DND-41 (cell line): ENCODE measurements at regions not wholly inside any gene's neighbourhood (a gene's known extent, or its start where the extent isn't known, plus 50 kb on each side); places are given as distances from the start of the nearest gene placed in this dataset.

ENCODE experiments used
- ATAC-seq: fragments of 200-7000 bp; cut with Tn5 transposase; 3 replicates; pipeline ENCODE4 v1.9.1; 2021; ENCODE audit warnings: low read depth; ENCODE audit not compliant: insufficient read depth
- DNase-seq: peaks from one replicate; pipeline ENCODE4 v3.0.0-alpha.2; 2020
- H2AFZ ChIP-seq: 2 replicates; pipeline ENCODE4 v1.6.0; 2012; ENCODE audit warnings: low read depth, low read length
- H3K27ac ChIP-seq: 2 replicates; pipeline ENCODE4 v1.5.1; 2012; ENCODE audit warnings: low read length, inconsistent platforms
- H3K27me3 ChIP-seq: fragments of 200-600 bp; sonication (generic); 2 replicates; pipeline ENCODE4 v1.6.0; 2012; ENCODE audit warnings: low read length, mild to moderate bottlenecking, inconsistent platforms; ENCODE audit not compliant: insufficient read depth, poor library complexity
- H3K36me3 ChIP-seq: 2 replicates; pipeline ENCODE4 v1.5.1; 2012; ENCODE audit warnings: low read length, inconsistent platforms; ENCODE audit not compliant: insufficient read depth
- H3K4me1 ChIP-seq: 2 replicates; pipeline ENCODE4 v1.5.1; 2012; ENCODE audit warnings: mild to moderate bottlenecking, low read length; ENCODE audit not compliant: insufficient read depth
- H3K4me2 ChIP-seq: 2 replicates; pipeline ENCODE4 v1.6.0; 2012; ENCODE audit warnings: mild to moderate bottlenecking, moderate library complexity, low read length, inconsistent platforms; ENCODE audit not compliant: insufficient read depth
- H3K4me3 ChIP-seq, 2 experiments: fragments of 200-600 bp in 1 of 2; shearing (Covaris generic) in 1 of 2; 2 replicates each; pipeline ENCODE4 v1.5.1; 2012 to 2016; ENCODE audit warnings: inconsistent platforms in 2 of 2, low read length in 2 of 2, mild to moderate bottlenecking in 2 of 2, low read depth in 1 of 2, moderate library complexity in 1 of 2
- H3K79me2 ChIP-seq: 2 replicates; pipeline ENCODE4 v1.6.0; 2012; ENCODE audit warnings: low read length, inconsistent platforms; ENCODE audit not compliant: insufficient read depth
- H3K9ac ChIP-seq: 2 replicates; pipeline ENCODE4 v1.6.0; 2012; ENCODE audit warnings: low read depth, mild to moderate bottlenecking, inconsistent platforms, low read length, moderate library complexity
- H3K9me3 ChIP-seq: 2 replicates; pipeline ENCODE4 v1.5.1; 2012; ENCODE audit warnings: low read length, moderate library complexity, mild to moderate bottlenecking, inconsistent platforms; ENCODE audit not compliant: insufficient read depth, severe bottlenecking
- H4K20me1 ChIP-seq: 2 replicates; pipeline ENCODE4 v1.6.0; 2012; ENCODE audit warnings: low read length; ENCODE audit not compliant: insufficient read depth
- EZH2 ChIP-seq: IDR thresholded peaks from 3 replicates; pipeline ENCODE4 v1.6.1; 2012; ENCODE audit warnings: borderline replicate concordance, low read depth, mild to moderate bottlenecking, moderate library complexity, low read length, inconsistent platforms; ENCODE audit not compliant: severe bottlenecking
- TF ChIP-seq, protein P1 (sequence below): IDR thresholded peaks from 2 replicates; pipeline ENCODE4 v1.5.1; 2012; ENCODE audit warnings: borderline replicate concordance, low read length, moderate library complexity, mild to moderate bottlenecking; ENCODE audit not compliant: poor library complexity, severe bottlenecking; ENCODE audit errors: extremely low read depth

DNA sequence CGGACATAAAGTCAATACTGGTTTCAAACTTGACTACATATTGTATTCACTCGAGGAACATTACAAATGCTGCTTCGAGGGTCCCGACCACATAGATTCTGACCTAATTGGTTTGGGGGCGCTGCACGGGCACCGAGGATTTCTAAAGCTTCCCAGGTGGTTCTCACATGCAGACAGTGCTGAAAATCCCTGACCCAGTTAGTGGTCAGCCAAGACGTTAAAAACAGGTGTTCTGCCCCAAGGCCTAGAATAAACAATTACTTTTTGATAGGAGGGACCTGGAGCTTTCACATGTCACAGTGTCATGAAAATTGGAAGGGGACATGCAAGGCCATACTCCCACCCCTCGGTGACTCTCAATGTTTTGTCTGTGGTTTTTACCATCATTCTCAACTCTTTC lies 368.9 kb downstream of the RNF144A start:
- ATAC-seq (no peak), DNase-seq (no peak)
- Histone ChIP-seq H3K9me3 (no peaks in the 10 kb centered on the region), H3K4me3 (no peak overlapping the region), H3K9ac (no peak overlapping the region), H4K20me1 (no peaks in the 10 kb centered on the region), H3K4me1 (no peaks in the 10 kb centered on the region), H3K27me3 (no peaks in the 10 kb centered on the region), H3K36me3 (no peaks in the 10 kb centered on the region), H2AFZ (no peak overlapping the region), H3K4me2 (no peak overlapping the region), H3K27ac (no peak overlapping the region), H3K79me2 (no peaks in the 10 kb centered on the region)
- TF ChIP-seq, protein P1, sequence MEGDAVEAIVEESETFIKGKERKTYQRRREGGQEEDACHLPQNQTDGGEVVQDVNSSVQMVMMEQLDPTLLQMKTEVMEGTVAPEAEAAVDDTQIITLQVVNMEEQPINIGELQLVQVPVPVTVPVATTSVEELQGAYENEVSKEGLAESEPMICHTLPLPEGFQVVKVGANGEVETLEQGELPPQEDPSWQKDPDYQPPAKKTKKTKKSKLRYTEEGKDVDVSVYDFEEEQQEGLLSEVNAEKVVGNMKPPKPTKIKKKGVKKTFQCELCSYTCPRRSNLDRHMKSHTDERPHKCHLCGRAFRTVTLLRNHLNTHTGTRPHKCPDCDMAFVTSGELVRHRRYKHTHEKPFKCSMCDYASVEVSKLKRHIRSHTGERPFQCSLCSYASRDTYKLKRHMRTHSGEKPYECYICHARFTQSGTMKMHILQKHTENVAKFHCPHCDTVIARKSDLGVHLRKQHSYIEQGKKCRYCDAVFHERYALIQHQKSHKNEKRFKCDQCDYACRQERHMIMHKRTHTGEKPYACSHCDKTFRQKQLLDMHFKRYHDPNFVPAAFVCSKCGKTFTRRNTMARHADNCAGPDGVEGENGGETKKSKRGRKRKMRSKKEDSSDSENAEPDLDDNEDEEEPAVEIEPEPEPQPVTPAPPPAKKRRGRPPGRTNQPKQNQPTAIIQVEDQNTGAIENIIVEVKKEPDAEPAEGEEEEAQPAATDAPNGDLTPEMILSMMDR: no peak
- no peak for TF ChIP-seq EZH2

DNA sequence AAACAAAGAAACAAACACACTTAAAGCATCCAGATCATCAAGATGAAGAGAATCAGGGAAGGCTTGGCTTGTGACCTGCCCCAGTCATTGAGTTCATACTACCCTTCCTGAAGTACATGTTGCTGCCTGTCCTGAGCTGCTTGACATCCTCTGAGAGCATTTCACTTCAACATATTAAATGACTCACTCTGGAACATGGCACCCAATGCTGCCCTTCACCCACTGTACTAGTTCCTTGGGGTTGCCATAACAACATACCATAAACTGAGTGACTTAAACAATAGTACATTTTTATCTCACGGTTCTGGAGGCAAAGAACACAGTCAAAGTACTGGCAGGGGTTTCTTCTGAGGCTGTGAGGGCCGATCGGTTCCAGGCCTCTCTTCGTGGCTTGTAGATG lies 371.3 kb downstream of the RNF144A start:
- Histone ChIP-seq H3K36me3 (no peaks in the 10 kb centered on the region), H3K4me3 (no peak overlapping the region), H3K27ac (no peak overlapping the region), H3K9ac (no peak overlapping the region), H3K4me2 (no peak overlapping the region), H3K27me3 (no peaks in the 10 kb centered on the region), H3K4me1 (no peaks in the 10 kb centered on the region), H3K79me2 (no peaks in the 10 kb centered on the region), H4K20me1 (no peaks in the 10 kb centered on the region), H3K9me3 (no peaks in the 10 kb centered on the region), H2AFZ (no peak overlapping the region)
- ATAC-seq (peak; percentile 35; the same call in 1 of the 3 replicates), DNase-seq (no peak)
- TF ChIP-seq, protein P1: no peak
- no peak for TF ChIP-seq EZH2

DNA sequence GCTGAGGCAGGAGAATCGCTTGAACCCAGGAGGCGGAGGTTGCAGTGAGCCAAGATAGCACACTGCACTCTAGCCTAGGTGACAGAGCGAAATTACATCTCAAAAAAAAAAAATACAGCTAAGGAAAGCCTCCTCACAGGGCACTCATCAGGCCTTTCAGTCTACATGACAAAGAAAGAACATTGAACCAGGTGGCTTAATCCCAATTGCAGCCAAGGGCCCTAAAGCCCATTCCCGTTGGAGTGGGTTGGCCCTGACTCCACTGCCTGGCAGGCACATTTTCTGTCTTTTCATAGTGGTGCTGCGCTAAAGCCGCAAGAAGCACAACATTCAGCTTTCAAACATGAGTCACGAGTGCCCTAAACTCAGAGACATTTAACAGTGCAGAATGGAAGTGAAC lies 372.5 kb downstream of the RNF144A start:
- no peak overlapping the region for H3K9ac ChIP-seq

More for the DNA sequence above, 372.5 kb downstream of the RNF144A start:
- no peak for ATAC-seq
- H3K79me2 ChIP-seq: no peaks in the 10 kb centered on the region
- no peaks in the 10 kb centered on the region for H3K4me1 ChIP-seq
- TF ChIP-seq, protein P1: no peak
- TF ChIP-seq EZH2: no peak
- no peaks in the 10 kb centered on the region for H3K9me3 ChIP-seq
- H3K27ac ChIP-seq: no peak overlapping the region
- no peak overlapping the region for H2AFZ ChIP-seq
- H3K4me2 ChIP-seq: no peak overlapping the region
- H3K36me3 ChIP-seq: no peaks in the 10 kb centered on the region
- no peaks in the 10 kb centered on the region for H3K27me3 ChIP-seq
- H4K20me1 ChIP-seq: no peaks in the 10 kb centered on the region
- DNase-seq: no peak
- no peak overlapping the region for H3K4me3 ChIP-seq
